HG03442 (cell line): ENCODE measurements at regions not wholly inside any gene's neighbourhood (a gene's known extent, or its start where the extent isn't known, plus 50 kb on each side); places are given as distances from the start of the nearest gene placed in this dataset.
A peak's percentile ranks its signal among the peaks of the same experiment; 100 is the strongest.

Experiments used
- ATAC-seq: cut with Tn5 transposase; IDR thresholded peaks from one replicate; pipeline ENCODE4 v1.9.1; 2021; ENCODE audit warnings: mild to moderate bottlenecking, moderate library complexity; ENCODE audit not compliant: unreplicated experiment

DNA sequence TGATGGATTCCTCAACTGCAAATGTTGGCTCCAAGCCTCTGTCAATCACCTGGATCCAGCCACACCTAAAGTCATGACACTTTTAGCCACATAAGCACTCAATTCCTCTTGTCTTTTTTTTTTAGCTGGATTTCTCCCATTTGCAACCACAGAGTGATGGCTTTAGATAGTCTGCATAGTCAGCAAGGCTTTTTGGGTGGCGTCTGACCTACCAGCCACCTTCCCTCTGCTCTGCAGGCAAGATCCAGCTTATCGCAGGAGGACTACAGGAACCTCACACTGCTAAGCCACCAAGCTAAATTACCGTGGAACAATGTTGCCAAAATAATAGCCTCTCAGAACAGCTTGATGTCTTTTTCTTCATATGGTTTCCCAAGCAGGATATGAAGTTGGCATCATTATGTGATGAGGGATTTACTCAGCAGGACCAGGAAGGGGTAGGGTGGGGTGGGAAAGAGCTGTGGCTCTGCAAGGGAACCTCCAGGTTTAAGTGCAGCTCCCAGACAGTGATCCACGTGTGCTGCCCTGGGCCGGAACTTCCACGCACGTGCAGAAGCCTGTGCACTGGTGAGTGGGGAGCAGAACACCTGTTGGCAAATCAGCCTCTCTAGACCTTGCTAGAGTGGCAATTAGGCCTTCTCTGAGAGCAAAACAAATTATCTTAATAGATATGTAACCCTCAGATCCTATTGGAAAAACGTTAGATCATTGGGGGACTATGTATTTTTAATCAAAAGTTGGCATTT lies 170.6 kb upstream of the NCK2 start:
- no peak for ATAC-seq

DNA sequence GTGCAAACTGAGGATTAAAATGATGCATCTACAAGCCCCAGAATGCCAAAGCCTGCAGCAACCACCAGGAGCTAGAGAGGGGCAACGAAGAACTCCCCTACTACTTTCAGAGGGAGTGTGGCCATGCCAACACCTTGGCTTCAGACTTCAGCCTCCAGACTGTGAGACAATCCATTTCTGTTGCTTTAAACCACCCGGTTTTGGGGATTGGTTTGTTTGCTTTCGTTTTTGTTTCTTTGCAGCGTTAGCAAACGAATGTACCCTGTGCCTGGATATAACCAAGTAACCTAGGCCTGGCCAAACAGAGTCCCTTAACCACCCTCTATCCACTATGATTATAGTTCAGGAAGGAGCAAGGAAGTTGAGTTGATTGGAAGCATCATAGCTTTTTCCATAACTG lies 171.2 kb upstream of the NCK2 start:
- ATAC-seq: no peak

DNA sequence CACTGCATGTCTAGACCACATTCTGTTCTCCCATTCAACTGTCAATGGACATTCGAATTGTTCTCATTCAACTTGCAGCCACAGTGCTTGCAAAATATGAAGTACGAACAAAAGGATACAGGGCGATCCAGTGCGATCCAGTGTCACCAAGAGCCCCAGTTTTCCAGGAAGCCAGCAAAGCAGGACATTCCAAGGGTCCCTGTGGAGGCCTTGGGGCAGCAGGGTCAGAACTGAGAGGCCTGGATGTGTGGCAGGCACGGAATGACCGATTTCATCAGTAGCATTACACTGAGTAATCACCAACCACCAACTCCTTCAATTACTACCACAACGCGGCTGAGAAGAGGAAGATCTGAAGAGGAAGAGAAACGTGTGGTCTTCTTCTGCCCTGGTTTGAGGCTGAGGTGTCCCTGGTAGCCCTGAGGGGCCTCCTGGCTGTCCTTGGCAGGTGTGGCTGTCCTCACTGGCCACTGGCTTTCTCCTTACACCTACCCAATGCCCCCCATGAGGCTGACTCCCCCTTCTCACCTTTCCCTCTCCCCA lies 172.7 kb upstream of the FHL2 start:
- ATAC-seq: no peak

DNA sequence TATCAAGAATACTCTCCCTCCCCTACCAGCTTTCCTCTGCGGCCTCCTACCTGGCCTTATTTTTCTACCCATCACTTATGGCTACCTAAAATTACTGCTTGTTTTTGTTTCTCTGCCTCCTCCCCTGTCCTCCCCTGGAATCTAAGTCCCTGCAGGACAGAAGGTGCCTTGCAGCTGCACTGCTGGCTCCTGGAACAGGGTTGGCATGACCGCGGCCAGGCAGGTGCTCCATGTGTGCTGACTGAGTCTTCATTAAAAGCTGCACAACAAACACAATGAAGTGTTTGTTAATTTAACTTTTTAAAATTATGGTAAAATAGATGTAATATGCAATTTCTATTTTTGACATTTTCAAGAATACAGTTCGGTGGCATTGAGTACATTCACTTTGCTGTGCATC lies 171.9 kb upstream of the FHL2 start:
- no peak for ATAC-seq

DNA sequence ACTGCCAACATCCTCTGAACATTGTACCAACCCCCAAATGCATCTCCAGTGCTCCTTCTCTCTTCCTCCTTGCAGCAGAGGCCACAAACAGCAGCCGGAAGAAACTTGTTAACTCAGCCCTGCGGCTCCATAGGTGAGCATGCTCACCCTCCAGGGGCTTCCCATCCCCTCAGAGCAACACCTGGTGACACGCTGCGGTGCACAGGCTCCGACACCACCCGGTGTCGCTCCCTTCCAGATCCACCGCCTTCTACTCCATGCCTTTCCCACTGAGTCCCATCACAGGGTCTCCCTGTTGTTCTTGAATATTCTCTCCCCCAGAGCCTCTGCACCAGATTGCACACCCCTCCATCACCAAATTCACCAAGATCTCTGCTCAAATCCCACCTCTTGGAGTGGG lies 171.5 kb upstream of the FHL2 start:
- no peak for ATAC-seq

DNA sequence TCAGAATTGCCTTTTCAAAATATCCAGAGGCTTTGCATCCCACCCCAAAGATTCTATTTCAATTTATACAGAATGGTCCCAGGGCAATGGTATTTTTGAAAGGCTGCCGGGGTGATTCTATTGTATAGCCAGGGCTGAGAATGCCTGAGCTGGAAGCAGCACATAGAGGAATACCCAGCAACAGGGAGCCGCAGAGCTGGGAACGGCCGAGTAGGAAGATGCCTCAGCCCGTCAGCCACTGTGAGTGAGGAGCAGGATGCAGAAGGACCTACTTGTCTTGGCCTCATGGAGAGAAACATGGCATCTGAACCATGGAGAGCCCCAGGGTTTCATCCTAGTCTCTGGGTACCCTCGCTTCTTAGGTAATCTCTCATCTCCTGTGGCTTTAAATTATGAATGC lies 170.8 kb upstream of the FHL2 start:
- no peak for ATAC-seq

DNA sequence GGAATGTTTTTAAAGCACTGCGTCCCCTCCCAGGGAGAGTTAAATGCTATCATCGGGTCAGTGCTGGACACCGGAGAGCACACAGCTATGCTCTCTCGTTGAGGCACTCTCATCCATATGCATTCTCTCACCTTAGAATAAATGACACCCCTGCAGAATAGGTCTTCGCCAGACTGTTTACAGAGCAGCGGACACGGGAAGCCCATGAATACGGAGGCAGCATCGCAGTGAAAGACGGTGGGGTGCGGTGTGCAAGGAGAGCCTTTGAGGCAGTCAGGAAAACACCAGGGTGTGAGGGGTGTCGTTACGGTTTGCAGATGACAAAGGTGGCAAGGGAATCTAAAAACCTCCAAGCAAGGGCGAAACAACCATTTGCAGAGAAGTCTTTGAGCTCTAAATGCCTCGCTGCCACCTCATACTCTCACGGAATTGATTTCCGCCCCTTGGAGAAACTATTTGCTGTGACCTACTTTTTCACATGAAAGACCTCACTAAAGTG lies 169.2 kb upstream of the FHL2 start:
- no peak for ATAC-seq

DNA sequence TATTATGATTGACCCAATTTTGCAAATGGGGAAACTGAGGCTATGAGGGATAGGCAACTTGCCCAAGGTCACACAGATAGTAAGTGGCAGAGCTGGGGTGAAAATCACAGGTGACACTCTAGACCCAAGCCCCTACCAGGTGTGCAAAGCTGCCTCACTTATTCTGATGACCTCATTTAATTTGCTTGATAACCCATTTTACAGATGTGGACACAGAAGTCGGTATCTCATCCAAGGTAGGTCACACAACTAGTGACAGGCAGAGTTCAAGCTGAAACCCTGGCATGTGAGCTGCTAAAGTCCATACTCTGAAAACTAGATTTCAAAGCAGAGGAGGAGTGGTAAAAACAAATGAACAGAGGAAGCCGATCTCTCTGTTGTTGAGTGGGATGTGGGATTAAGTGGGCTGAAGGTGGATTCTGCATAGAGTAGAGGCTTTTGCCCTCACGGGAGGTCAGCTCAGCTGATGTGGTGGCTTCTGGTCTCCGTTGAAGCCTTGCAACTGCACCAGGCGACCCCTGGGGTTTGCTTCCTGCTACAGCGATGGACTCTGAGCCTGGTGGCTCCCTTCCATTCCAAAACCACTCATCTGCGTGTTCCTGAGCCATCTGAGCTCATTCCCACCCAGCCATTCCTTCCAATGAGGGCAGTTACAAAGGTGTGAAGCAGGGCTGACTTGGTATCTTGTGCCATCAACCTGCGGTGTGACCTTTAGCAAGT lies 164.3 kb upstream of the FHL2 start:
- ATAC-seq: no peak

DNA sequence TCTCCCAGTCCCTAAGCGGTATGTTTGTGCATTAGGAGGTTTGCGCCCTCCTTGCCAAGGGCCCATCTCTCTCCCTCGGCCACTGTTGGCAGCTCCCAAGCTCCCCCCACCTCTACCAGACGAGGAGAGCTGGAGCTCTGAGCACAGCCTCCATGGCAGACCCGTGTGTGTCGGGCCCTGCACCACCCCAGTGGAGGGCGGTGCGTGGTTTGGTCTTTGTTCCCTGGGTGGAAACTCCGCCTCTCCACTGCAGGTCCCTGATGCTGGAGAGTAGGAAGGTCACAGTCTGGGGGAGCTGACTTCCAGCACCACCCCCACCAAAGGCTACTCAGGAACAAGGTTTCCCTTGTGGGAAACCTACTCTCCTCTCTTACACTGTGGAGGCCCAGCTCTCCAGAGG lies 162.6 kb upstream of the FHL2 start:
- no peak for ATAC-seq

DNA sequence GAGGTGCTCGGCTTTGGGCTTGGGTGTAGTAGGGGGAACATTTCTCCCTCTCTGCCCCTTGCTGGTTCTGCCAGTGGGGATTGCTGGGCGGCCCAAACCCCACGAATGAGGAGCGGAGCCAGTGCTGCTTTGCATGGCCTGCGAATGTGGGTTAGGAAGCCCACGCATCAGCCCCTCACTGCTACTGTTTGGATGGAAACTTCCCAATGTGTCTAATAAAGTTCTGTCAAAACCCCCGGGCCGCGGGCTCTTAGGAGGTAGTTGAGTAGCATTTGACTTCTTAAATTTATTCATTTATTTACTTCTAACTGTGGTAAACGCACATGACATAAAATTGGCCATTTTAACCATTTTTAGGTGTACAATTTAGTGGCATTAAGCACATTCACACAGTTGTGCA lies 161.3 kb upstream of the FHL2 start:
- ATAC-seq: no peak

DNA sequence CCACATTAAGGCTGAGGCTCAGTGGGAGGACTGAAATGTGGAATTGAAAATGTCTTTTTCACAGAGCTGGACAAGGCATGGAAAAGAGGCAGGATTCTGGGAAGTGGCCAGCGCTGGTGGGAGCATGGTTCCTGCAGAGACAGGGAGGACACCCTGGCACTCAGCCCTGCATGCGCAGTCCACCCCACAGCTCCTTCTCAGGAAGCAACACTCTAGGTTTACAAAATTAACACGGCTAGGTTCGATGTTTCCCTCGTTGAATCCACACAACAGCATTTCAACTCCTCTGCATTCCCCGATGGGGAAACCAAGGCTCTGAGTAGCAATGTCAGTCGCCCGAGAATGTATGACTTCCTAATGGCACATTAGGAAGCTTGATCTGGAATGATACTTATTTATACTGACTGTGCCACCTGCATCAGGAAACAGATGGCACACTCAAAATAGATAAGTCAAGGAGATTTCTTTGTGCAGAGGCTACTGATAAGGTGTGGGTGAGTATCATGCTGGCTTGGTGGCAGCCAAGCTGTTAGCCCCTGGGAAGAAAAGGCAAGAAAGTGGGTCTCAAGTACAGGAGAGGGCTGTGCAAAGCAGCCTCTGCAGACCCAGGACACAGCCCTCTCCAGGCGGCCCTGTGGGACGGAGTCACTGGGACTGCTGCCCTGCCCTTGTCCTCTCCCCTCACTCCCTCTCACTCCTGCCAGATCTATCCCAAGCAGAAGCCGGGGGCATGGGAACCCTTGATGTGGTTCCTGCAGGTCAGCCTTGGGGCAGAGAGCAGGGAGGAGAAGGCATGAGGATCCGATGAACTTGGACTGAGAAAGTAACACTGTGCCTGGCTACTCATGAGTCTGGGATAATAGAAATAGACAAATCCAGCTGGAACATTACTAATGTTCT lies 158.4 kb upstream of the FHL2 start:
- no peak for ATAC-seq

DNA sequence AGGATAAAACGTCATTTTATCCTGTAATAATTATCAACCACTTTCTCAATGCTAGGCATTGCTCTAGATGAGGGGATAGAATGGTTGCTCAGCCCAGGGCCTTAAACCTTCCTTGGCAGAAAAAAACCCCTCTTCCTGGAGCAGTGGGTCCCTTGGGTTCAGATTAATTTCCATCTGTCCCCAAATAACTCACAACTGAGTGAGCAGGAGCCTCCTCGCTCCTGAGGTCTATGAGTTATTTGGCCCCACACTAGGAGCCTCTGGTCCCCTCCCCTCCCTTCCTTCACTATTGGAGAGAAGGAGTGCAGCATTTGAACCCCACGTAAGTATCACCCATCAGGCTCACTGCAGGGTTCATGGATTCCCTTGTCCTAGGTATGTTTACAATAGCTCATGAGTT lies 157.5 kb upstream of the FHL2 start:
- no peak for ATAC-seq

DNA sequence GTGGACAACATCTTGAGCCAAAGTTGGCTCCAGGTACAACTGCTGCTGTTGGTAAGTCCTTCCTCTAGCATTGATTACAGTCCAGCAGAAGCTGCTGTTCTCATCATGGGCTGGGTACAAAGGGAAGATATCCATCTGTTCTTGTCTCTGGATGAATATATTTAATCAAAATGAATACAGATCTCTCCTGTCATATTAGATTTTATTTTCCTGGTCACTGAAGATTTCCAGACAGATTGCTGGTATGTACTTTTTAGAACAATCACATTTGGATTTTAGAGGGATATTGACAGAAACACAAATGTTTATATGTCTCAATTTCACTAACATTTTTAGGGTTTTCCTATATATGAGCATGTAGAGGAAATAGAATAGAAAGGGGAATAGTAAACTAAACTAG lies 155.4 kb upstream of the FHL2 start:
- ATAC-seq: no peak

DNA sequence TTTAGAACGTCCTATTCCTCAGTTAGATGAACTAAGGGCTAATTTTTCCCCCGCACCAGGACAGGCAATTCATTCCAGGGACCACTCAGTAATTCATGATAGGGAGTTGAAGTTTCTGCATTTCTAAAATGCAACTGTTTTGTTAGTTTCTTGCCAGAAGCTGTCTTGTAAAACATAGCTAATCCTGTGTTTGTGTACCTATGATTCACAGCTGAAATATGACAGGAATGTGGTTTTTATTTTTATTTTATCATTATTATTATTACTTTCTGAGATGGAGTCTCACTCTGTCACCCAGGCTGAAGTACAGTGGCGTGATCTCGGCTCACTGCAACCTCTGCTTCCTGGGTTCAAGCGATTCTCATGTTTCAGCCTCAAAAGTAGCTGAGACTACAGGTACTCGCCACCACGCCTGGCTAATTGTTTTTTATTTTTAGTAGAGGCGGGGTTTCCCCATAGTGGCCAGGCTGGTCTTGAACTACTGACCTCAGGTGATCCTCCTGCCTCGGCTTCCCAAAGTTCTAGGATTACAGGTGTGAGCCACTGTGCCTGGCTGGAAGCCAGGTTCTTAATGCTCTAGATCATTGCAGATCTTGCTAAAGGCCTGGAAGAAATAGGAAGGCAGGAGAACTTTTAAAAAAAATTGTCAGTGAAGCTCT lies 154.8 kb upstream of the FHL2 start:
- ATAC-seq: no peak

DNA sequence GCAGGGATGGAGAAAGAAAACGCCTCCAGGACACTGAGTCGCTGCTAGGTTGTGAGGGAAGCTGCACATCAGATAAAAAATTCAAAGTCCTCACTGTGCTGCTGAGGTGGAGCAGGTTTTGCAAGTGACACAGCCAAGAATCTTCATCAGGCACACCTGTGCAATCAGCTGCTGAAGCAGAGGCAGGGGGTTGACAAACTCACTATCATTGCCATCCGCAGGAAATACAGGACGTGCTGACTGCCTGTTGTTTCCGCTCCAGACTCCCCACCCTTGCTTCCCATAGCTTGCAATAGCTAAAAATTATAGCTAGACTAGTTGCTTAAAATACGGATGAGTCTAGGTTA lies 147.8 kb upstream of the FHL2 start:
- no peak for ATAC-seq

DNA sequence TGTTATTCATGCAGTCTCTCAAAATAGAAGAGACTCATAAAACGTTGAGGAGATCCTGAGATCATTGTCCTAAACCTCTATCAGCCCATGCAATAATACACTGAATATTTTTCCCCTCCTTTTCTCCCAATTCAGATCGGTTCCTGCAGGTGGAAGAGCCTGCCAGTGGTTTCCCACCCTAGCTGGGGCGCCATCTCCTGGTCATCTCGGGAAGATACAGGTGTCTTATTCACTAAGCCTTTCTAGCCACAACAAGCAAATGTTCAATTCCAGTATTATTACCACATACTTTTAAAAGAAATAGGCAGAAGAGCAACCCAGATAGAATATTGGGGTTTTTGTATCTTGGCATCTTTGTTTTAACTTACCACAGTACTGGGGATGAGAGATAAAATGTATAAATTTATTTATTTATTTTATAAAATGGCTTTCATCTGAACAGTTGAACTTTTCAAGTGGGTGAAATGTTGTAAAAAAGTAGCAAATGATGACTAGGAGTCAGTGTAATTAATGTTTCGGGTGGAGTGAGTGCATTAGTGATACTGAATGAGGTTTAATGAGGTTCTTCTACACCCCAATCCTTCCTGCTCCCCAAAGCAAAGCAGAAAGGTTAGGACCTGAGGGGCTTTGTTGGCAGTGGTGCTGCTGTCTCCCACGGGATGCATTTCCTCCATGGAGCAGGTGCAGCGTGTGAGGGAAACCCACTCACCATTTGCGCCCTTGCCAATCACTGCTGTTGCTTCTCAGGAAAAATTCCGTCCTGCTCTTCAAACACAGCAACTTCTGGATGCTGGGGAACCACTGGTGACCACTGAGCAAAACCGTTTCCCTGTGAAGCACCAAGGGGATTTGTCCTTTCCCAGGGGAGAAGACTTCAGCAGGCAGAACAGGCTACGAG lies 147.1 kb upstream of the FHL2 start:
- ATAC-seq: peak; percentile 52

DNA sequence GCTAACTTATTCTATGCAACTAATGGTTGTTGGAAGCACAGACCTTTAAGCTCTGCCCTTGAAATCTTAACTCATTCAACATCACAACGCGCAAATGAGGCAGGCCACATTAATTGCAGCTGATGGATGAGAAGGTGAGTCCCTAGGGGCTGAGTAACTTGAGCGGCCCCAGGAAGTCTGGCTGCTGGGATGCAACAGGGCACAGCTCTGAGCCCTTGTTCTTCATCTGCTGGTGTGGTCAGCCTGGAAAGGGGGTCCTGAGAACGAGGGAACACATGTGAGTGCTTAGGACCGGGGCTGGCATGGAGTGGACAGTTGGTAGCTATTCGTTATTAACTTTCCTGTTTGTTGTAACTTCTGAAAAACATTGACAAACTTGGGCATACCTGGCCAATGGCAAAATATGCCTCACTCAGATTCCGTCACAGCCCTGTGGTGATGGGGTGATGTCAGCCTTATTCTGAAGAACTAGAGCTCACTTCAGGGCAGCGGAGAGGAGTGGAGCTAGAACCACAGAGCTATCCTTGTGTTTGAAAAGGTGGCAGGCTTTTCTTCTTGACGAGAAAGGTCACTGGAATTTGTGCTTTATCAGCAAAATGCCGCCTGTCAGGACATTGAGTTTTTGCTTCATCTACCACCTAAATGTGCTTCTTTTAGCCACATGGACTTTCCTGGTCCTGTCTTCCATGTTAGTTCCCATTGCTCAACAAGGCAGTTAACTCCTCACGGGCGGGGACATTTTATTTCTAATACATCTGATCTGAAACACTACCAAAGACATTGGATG lies 145.9 kb upstream of the FHL2 start:
- no peak for ATAC-seq

DNA sequence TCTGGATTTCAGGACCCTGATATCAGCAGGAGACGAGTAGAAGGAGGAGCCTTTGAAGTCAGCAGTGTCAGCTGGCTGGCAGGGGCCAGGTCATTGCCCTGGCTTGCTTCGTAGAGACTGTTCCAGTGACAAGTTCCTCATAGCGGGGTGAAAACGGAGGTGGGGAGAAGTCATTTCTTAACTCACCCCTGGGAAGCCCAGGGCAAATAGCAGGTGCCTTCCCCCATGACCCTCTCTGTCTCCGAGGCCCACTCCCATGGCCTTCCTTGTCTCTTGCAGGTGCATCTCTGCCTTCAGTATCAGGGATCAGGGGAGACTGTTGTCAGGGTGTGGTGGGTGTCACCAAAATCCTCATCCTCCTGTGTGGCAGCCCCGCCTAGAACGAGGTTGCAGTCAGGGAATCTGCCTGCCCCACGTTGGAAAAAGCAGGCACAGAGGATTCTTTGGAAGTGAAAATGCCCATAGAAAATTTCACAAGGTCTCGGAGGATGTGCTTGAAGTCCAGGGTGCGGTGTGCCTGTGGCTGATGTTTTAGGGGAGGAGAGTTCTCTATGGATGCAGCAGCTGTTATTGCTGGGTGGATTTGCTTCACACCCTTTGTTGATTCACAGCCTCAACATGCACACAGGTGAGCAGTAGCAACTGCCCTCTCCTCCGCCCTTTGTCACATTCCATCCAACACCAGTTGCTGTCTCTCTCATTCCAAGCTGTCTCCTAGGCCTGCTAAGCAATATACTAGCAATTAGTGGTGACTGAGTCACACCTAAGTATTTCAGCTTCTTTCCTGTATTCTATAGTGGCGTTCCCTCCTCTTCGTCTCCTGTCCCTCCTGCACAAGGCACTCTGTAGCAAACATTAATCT lies 142.6 kb upstream of the FHL2 start:
- ATAC-seq: no peak
